GM08714 (cell line): ENCODE measurements at regions not wholly inside any gene's neighbourhood (a gene's known extent, or its start where the extent isn't known, plus 50 kb on each side); places are given as distances from the start of the nearest gene placed in this dataset.
A peak's percentile ranks its signal among the peaks of the same experiment; 100 is the strongest.

Source experiments
- H3K4me3 ChIP-seq: fragments of 200-500 bp; sonication (Bioruptor generic); 2 replicates; pipeline ENCODE4 v1.5.1; 2014; ENCODE audit warnings: mild to moderate bottlenecking, low read length, inconsistent platforms
- ZNF274 ChIP-seq: IDR thresholded peaks from 2 replicates; pipeline ENCODE4 v1.6.1; 2012; ENCODE audit warnings: mild to moderate bottlenecking, low read depth, low read length

DNA sequence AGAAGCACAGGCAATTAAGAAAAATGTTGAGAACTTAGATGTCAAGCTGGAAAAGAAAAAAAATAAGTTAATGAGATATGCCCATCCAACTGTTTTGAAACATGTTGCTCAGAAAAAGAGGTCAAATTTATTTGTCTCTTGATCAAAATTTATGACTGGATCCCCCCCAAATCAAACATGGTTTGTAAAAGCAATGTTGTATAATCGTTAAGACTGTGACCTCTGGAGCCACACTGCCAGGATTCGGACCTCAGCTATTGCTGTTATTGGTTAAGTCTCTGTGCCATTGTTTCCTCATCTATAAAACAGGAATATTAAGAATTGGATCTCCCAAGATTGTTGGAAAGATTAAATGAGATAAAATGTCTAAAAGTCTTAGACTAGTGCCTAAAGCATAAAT is 51.9 kb upstream of the LRRK2 start:
- TF ChIP-seq ZNF274: no peak
- no peak overlapping the region for H3K4me3 ChIP-seq

DNA sequence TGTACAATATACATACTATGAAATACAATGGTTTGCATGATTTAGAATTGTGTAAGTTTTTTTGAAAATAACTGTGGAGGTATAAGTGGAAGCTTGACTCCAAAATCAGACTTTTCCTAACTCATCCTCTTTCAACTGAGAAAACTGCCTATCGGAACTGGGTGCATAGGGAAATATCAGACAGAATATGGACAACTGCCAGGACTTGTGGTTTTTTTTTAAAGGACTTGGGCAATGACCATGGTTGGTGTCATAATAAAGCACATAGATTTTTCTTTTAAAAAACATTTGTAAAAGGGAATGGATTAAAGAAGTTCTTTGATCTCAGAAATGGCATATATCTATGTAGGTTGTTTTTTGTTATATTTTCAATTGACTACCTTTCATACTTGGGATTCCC is 53.3 kb upstream of the LRRK2 start:
- H3K4me3 ChIP-seq: no peak overlapping the region
- TF ChIP-seq ZNF274: no peak

DNA sequence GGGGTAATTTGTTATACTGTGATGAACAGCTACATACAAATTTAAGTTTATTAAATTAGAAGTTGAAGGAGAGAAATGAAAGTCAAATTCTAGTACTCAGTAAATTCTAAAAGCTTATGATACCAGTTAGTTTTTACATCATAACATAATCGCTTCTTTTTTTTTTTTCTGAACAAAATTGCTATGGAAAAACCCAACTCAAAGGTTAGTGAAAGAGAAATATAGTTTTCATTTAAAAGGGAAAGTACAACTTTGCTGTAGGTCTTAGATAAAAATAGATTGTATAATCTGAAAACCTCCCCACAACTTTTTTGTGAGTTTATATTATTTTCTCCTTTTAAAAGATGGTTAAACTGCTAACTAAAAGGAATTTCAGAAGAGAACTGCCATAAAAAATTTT is 53.7 kb upstream of the LRRK2 start:
- no peak for TF ChIP-seq ZNF274
- no peak overlapping the region for H3K4me3 ChIP-seq

DNA sequence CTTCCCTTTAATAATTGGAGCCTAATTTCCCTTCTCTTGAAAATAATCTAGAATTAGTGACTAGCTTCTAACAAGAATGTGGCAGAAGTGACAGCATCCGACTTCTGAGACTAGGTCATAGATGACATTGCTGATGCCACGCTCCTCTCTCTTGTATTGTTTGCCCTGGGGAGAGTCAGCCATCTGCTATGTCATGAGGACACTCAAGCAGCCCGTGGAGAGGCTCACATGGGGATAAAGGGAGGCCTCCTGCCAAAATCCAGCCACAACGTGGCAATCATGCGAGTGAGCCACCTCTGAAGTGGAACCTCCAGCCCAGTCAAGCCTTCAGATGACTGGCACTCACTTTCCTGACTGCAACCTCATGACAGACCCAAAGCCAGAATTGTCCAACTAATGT is 54.2 kb upstream of the LRRK2 start:
- no peak overlapping the region for H3K4me3 ChIP-seq
- TF ChIP-seq ZNF274: no peak

DNA sequence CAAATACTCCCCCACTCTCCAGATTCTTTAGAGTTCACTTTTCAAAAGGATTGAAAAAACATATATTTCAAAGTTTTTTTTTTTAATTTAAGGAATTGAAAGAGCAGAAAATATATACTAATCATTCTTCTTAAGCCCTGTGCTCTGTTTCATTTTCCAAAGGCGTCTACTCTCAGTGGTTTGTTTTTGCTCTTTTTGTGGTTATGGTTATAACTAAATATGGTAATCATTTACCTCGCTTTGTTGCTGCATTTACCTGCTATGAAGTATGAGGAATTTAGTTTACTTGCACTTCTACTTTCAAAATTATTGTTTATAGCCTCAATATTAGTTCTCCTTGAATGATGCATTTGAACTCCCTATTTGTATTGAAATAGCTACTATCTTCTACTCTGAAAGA is 55.9 kb upstream of the LRRK2 start:
- 0 out of 2 replicates have a peak overlapping the region, but pooled peaks have one; percentile 16 for H3K4me3 ChIP-seq
- no peak for TF ChIP-seq ZNF274

DNA sequence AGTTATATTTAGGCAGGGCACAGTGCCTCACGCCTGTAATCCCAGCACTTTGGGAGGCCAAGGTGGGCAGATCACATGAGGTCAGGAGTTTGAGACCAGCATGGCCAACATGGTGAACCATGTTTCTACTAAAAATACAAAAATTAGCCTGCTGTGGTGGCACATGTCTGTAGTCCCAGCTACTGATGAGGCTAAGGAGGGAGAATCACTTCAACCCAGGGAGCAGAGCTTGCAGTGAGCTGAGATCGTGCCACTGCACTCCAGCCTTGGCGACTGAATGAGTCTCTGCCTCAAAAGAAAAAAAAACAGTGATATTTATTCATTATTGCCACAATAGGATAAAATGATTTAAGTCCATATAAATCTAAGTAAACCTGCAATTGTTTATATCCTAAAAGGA is 56.4 kb upstream of the LRRK2 start:
- peak overlapping the region; percentile 16; the same call in 1 of the 2 replicates for H3K4me3 ChIP-seq

DNA sequence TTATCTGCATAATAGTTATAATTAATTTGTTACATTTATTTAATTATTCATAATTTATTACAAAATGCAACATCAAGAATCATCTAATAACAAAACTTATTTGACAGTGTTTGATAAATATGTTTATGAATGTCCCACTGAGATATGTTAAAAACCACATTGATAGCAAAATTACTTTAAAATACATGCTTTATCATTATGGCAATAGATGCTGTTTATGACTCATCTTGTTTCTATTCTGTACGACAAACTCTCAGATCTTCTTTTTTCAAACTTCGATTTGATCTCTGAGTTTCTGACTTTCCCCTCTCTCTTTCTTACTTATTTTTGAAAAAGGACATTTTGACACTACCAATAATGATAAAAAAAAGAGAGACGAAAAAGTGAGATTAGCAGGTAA is 56.8 kb upstream of the LRRK2 start:
- peak overlapping the region; percentile 16; the same call in 1 of the 2 replicates for H3K4me3 ChIP-seq
- TF ChIP-seq ZNF274: no peak

DNA sequence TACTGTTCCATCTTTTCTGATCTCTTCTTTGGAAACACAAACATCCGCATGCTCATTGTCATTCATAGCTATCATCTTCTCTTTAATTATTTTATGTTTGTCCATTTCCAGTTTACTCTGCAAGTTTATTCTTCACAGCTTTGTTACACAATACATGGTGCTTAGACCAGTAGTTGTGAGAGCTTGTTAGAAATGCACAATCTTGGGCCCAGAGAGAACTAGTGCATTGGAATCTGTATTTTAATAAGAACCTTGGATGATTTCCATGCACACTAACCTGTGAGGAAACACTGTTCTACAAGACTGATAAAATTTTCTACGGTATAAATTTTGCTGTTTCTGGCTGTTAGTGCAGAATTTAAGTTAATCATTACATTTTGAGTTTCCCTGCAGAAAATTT is 59.3 kb upstream of the SLC2A13 start:
- no peak overlapping the region for H3K4me3 ChIP-seq
- no peak for TF ChIP-seq ZNF274

DNA sequence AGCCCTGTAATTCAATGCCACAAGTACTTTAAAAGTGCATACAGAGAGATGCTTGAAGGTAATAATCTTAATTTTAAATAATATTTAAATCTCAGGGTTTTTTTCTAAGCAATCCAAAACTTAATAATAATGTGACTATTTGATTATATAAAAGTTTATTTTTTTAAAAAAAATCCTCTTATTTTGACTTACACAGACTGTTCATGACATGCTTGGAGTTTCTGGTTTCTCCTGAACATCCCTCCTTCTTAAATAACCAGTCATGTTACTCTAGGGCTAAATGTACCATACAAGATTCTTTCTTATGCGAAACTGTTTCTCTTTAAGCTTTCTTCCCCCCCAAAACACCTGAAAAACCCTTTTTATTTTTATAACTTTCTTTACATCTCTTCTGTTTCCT is 58.2 kb upstream of the SLC2A13 start:
- TF ChIP-seq ZNF274: no peak
- H3K4me3 ChIP-seq: no peak overlapping the region

DNA sequence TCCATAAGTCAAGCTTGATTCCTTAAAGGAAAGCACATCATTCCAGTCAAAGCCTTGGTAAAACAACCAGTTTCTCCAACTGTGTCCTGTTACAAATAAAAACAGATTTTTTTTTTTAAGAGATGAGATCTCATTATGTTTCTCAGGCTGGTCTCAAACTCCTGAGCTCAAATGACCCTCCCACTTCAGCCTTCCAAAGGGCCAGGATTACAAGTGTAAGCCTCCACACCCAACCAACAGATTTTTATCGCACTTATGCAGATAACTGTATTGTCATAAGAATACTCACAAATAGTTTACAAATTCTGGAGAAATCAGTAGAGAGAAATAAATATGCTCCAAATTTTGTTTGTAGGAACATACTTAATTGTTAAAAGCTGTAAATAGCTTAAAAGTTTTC is 56.2 kb upstream of the SLC2A13 start:
- no peak for TF ChIP-seq ZNF274
- no peak overlapping the region for H3K4me3 ChIP-seq

DNA sequence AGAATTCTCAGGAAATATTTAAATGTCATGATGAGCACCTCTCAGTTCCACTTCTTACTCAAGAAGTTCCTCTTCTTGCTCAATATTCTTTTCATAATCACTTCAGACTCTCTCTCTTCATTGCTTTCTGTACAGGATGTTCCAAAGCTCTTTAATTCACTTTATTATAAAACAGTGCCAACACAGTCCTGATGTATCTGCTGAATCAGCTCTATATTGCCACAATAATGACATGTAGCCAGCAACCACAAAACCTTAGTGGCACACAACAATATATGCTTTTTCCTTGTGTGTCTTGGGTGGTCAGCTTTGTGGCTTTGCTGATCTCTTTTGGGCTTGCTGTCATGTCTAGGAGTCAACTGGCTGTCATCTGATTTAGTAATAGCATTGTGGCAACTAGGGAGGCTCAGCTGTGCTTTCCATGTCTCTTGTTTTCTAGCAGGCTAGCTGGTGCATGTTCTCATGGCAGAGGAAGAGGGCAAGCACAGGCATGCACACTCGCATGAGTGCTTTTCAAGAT is 52.8 kb upstream of the SLC2A13 start:
- TF ChIP-seq ZNF274: no peak

DNA sequence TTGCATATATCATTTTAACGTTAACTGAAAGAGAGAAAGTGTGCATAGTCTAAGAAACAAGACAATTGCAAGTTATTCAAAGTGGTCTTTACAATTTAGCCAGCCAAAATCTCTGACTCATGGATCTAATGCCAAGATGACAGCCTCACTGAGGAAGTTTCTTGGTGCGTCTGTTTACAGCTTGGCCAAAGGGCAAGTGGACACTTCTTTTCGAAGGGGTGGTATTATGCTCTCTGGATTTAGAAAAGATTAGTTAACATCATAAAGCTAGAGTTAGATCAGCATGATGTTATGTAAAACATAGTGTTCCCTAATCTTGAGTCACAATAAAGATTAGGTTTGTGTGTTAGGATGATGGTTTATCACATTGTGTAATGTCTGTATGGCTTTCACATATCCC is 51.5 kb upstream of the SLC2A13 start:
- no peak for TF ChIP-seq ZNF274
- H3K4me3 ChIP-seq: no peak overlapping the region

More for the DNA sequence above, 52.8 kb upstream of the SLC2A13 start:
- H3K4me3 ChIP-seq: no peak overlapping the region; the same call in 1 of the 2 replicates

DNA sequence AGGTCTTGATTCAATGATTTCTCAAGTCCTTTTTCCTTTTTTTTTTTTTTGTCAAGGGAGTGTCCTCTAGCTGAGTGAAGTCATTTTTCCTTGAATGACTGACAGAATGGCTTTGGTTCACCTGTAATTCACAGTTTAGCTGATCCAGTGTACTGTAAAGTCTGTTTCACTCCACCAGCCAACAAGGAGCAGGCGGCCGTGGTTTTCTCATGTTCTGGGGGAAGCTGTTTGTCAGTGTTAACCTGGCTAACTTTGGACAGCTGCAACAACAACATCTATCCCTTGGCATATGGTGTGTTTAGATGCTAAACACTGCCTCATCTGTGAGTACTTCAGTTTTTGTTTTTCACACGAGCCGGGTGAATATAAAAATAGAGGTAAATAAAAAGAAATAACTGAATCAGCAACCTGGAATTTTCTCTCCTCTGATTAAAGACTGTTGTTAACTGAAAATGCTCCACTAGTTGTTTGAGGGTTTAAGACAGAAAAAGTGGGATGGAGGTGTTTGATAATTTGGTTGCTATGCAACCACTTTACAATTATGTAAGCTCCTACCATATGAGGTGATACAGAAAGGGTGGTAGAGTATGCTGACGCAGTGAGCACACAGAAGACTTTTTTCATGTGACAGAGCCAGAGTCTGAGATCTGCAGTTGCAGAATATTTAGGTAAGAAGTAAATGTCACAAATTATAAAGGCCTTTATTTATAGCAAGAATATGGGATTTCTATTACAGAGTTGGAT is 50.3 kb upstream of the SLC2A13 start:
- peak overlapping the region; percentile 39; the same call in 1 of the 2 replicates for H3K4me3 ChIP-seq
- TF ChIP-seq ZNF274: no peak
